ENCODE measurements at regions not wholly inside any gene's neighbourhood (a gene's known extent, or its start where the extent isn't known, plus 50 kb on each side); places are given as distances from the start of the nearest gene placed in this dataset.
"Not testable (repeated sequence)": the region's sequence is repeated elsewhere in the genome, so short reads cannot be mapped to it uniquely, and the experiment has no call there.

DNA sequence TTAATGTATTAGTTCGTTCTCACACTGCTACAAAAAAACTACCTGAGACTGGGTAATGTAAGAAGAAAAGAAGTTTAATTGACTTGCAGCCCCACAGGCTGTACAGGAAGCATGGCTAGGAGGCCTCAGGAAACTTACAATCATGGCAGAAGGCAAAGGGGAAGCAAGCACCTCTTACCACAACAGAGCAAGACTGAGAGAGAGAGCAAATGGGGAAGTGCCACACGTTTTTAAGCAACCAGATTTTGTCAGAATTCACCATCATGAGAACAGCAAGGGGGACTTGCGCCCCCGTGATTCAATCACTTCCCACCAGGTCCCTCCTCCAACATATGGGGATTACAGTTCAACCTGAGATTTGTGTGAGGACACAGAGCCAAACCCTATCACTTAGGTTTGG lies 70.8 kb upstream of the SRSF6 start:
- no peaks in the 10 kb centered on the region for H3K36me3 Mint-ChIP-seq (ENCODE audit: unreplicated experiment)
- no peaks in the 10 kb centered on the region for H3K4me1 Mint-ChIP-seq (ENCODE audit: low read depth, unreplicated experiment)
- H3K4me3 Mint-ChIP-seq (ENCODE audit: unreplicated experiment) = no peak overlapping the region
- TF ChIP-seq, protein P1, sequence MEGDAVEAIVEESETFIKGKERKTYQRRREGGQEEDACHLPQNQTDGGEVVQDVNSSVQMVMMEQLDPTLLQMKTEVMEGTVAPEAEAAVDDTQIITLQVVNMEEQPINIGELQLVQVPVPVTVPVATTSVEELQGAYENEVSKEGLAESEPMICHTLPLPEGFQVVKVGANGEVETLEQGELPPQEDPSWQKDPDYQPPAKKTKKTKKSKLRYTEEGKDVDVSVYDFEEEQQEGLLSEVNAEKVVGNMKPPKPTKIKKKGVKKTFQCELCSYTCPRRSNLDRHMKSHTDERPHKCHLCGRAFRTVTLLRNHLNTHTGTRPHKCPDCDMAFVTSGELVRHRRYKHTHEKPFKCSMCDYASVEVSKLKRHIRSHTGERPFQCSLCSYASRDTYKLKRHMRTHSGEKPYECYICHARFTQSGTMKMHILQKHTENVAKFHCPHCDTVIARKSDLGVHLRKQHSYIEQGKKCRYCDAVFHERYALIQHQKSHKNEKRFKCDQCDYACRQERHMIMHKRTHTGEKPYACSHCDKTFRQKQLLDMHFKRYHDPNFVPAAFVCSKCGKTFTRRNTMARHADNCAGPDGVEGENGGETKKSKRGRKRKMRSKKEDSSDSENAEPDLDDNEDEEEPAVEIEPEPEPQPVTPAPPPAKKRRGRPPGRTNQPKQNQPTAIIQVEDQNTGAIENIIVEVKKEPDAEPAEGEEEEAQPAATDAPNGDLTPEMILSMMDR (IDR thresholded peaks at IDR 0.05; ENCODE audit: partially characterized antibody, unreplicated experiment) = no peak
- no peak overlapping the region for H3K27ac Mint-ChIP-seq (ENCODE audit: unreplicated experiment)
- H3K9me3 Mint-ChIP-seq (ENCODE audit: unreplicated experiment) = peaks cover 2% of the 10 kb centered on the region
- H3K27me3 Mint-ChIP-seq (ENCODE audit: unreplicated experiment) = no peaks in the 10 kb centered on the region
- no peak for DNase-seq

DNA sequence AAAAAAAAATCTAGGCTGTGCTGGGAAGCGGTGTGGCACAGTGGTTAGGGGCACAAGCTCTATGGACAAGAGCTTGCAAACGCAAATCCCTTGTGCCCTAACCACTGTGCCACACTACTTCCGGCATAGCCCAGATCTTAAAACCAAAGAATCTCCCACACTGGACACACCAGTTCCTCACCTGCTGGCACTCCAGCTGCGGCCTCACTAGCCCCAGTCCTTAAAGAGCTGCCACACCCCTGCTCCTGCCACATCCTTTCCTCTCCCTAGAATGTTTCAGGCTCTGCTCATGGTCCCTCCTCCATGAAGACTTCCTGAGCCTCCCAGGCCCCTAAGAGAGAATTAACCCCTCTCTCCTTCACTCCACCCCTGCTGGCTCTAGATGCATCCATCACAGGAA lies 71.8 kb upstream of the SRSF6 start:
- peaks cover 2% of the 10 kb centered on the region for H3K9me3 Mint-ChIP-seq (ENCODE audit: unreplicated experiment)

DNA sequence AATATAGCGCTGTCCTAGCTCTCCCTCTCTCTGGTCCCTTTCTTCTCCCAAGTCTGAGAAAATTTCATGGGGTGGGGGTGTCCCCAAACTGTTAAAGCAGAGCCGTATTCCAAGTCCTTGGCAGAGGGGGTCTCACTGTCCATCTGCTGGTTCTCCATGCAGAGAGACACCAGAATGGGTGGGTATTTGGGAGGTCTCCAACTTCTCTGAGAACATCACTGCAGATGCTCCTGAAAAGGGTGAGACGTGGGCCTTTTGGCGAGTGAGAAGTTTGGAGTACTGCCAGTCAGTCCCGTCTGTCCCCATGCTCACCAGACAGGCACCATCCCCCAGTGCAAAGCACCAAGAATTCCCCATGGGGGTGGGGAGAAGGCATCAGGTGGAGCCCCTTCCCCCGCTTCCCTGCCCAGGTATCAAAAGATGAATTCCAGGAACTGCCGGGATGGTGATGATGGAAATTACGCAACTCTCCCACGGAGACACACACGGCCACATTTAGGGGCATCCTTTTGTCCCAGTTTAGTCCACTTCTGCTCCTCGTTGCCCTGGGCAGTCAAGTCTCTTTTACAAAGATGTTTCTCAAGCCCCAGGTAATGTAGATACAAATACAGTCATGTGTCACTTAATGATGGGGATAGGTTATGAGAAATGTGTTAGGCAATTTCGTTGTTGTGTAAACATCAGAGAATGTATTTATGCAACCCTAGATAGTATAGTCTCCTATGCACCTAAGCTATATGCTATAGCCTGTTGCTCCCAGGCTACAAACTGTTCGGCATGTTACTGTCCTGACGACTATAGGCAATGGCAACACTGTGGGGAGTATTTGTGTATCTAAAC lies 73.4 kb upstream of the SRSF6 start:
- Mint-ChIP-seq H3K9me3 (ENCODE audit: unreplicated experiment) (peaks cover 2% of the 10 kb centered on the region), H3K27me3 (ENCODE audit: unreplicated experiment) (no peaks in the 10 kb centered on the region), H3K36me3 (ENCODE audit: unreplicated experiment) (no peaks in the 10 kb centered on the region), H3K4me1 (ENCODE audit: low read depth, unreplicated experiment) (no peaks in the 10 kb centered on the region), H3K4me3 (ENCODE audit: unreplicated experiment) (no peak overlapping the region), H3K27ac (ENCODE audit: unreplicated experiment) (no peak overlapping the region)
- TF ChIP-seq, protein P1 (IDR thresholded peaks at IDR 0.05; ENCODE audit: partially characterized antibody, unreplicated experiment) = no peak
- DNase-seq = no peak

More for the DNA sequence above, 71.8 kb upstream of the SRSF6 start:
- Mint-ChIP-seq H3K27me3 (ENCODE audit: unreplicated experiment) (no peaks in the 10 kb centered on the region), H3K27ac (ENCODE audit: unreplicated experiment) (no peak overlapping the region), H3K36me3 (ENCODE audit: unreplicated experiment) (no peaks in the 10 kb centered on the region), H3K4me3 (ENCODE audit: unreplicated experiment) (no peak overlapping the region), H3K4me1 (ENCODE audit: low read depth, unreplicated experiment) (no peaks in the 10 kb centered on the region)
- no peak for DNase-seq
- TF ChIP-seq, protein P1 (IDR thresholded peaks at IDR 0.05; ENCODE audit: partially characterized antibody, unreplicated experiment) = no peak

DNA sequence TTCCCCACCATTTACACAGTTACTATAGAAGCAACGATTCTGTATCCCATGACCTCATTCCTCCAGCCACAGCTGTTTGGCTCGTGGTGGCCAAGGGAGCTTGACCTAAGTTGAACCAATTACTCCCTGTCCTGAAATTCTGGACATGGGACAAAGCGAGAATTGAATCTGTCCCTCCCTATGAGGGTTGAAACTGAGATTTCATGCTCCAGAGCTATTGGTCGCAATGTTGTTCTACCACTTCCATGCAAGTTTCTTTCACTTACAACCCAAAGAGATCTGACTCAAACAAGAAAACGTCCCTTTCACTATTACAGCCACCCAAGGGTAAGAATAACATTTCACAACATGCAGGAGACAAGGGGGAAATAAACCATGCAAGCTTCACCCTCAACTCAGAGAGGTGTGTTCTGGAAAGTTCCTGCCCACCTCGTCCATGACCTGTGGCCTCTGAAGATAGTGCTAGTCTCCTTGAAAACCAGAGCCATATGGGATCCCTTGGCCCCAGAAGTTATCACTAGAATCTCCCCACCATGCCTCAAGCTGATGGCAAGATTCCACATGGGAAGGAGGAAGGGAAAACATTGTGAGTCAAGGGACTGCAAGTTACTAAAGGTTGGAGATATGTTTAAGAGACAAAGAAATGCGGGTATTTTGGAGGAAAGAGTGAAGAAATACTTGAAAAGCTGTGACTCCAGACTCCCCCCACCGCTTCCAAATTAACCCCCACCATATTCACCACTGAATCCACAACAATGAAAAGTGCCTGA lies 74.5 kb upstream of the SRSF6 start:
- no peaks in the 10 kb centered on the region for H3K27me3 Mint-ChIP-seq (ENCODE audit: unreplicated experiment)
- H3K9me3 Mint-ChIP-seq (ENCODE audit: unreplicated experiment) = peaks cover 2% of the 10 kb centered on the region
- no peaks in the 10 kb centered on the region for H3K4me1 Mint-ChIP-seq (ENCODE audit: low read depth, unreplicated experiment)
- H3K27ac Mint-ChIP-seq (ENCODE audit: unreplicated experiment) = no peak overlapping the region
- no peak for DNase-seq
- no peak overlapping the region for H3K4me3 Mint-ChIP-seq (ENCODE audit: unreplicated experiment)
- no peaks in the 10 kb centered on the region for H3K36me3 Mint-ChIP-seq (ENCODE audit: unreplicated experiment)
- TF ChIP-seq, protein P1 (IDR thresholded peaks at IDR 0.05; ENCODE audit: partially characterized antibody, unreplicated experiment) = no peak

DNA sequence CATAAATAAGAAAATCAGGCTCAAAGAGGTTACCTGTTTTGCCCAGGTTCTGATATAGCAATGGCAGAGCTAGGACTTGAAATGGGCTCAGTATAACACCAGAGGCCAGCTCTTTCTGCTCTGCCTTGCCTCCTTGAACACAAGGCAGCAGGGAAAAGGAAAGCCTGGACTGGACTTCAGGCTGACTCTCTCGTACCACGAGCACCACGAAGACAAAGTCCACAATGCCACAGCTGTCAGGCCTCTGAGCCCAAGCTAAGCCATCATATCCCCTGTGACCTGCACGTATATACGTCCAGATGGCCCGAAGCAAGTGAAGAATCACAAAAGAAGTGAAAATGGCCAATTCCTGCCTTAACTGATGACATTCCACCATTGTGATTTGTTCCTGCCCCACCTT lies 75.6 kb upstream of the SRSF6 start:
- H3K9me3 Mint-ChIP-seq (ENCODE audit: unreplicated experiment); H3K4me1 Mint-ChIP-seq (ENCODE audit: low read depth, unreplicated experiment); H3K36me3 Mint-ChIP-seq (ENCODE audit: unreplicated experiment); DNase-seq; H3K27me3 Mint-ChIP-seq (ENCODE audit: unreplicated experiment); H3K4me3 Mint-ChIP-seq (ENCODE audit: unreplicated experiment); H3K27ac Mint-ChIP-seq (ENCODE audit: unreplicated experiment): not testable (repeated sequence)

DNA sequence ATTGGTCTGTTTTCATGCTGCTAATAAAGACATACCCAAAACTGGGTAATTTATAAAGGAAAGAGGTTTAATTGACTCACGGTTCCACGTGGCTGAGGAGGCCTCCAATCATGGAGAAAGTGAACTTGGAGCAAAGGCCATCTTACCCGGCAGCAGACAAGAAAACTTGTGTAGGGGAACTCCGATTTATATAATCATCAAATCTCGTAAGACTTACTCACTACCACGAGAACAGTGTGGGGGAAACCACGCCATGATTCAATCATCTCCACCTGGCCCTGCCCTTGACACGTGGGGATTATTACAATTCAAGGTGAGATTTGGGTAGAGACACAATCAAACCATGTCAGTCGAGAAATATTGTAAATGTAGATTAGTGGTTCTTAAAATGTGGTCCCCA lies 76.2 kb upstream of the SRSF6 start:
- not testable (repeated sequence) for H3K36me3 Mint-ChIP-seq (ENCODE audit: unreplicated experiment); H3K4me3 Mint-ChIP-seq (ENCODE audit: unreplicated experiment); H3K4me1 Mint-ChIP-seq (ENCODE audit: low read depth, unreplicated experiment); H3K27me3 Mint-ChIP-seq (ENCODE audit: unreplicated experiment); H3K9me3 Mint-ChIP-seq (ENCODE audit: unreplicated experiment); DNase-seq; H3K27ac Mint-ChIP-seq (ENCODE audit: unreplicated experiment)

All from glutamatergic neuron (in vitro differentiated cells).